ENCODE measurements at regions not wholly inside any gene's neighbourhood (a gene's known extent, or its start where the extent isn't known, plus 50 kb on each side); places are given as distances from the start of the nearest gene placed in this dataset.

DNA sequence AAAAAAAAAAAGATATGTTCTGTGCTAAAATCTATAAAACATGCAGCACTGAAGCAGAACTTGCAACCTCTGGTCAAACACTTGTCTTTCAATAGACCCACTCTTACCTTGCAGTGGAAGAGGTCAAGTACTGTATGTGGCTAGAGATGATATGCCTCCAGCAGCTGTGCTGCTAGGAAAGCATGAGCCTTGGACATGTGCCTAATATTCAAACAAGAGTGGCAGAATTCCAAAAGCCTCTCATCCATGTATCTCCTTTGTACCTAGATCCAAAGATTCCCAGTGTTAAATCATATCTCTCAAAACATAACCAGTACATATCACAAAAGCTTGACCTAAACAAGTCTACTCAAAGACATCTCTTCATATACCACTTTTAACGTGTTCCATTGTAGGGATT lies 105.0 kb upstream of the CPNE8 start:
- Histone ChIP-seq H3K79me1 (ENCODE audit: insufficient read depth, low read depth, low read length, poor library complexity, severe bottlenecking) (no peaks in the 10 kb centered on the region), H3K23ac (ENCODE audit: insufficient read length, low read depth, low read length) (no peak overlapping the region), H3K9ac (ENCODE audit: extremely low read depth, insufficient read length, low read length) (no peak overlapping the region), H2AK5ac (ENCODE audit: insufficient read length, low read length) (no peak overlapping the region), H3K18ac (ENCODE audit: insufficient read length, low read depth, low read length) (no peak overlapping the region), H3K4me1 (ENCODE audit: insufficient read depth, low read length) (no peaks in the 10 kb centered on the region), H3K4me2 (ENCODE audit: insufficient read depth, insufficient read length, low read length) (no peak overlapping the region), H2BK120ac (ENCODE audit: low read depth, low read length, poor library complexity, severe bottlenecking) (no peak overlapping the region), H2BK12ac (ENCODE audit: insufficient read length, low read depth, low read length) (no peak overlapping the region), H4K8ac (replicated peaks; ENCODE audit: insufficient read length, low read depth, low read length) (no peak overlapping the region), H3K23me2 (ENCODE audit: insufficient read length, low read depth, low read length, poor library complexity, severe bottlenecking) (no peaks in the 10 kb centered on the region), H2BK20ac (ENCODE audit: low read depth, low read length, poor library complexity, severe bottlenecking) (no peak overlapping the region), H4K20me1 (ENCODE audit: control insufficient read depth, insufficient read depth, insufficient read length) (no peaks in the 10 kb centered on the region), H2AFZ (ENCODE audit: low read length) (no peak overlapping the region), H2BK15ac (ENCODE audit: low read depth, low read length) (no peak overlapping the region), H2BK5ac (ENCODE audit: insufficient read length, low read length) (no peak overlapping the region), H3K4ac (ENCODE audit: low read depth, low read length) (no peak overlapping the region), H3K79me2 (ENCODE audit: insufficient read depth, low read length) (no peaks in the 10 kb centered on the region), H4K91ac (ENCODE audit: insufficient read length, low read depth, low read length) (no peak overlapping the region), H3K27ac (ENCODE audit: insufficient read length, low read depth, low read length) (no peak overlapping the region), H3T11ph (ENCODE audit: low read length) (no peak overlapping the region), H4K5ac (ENCODE audit: insufficient read length, low read depth, low read length) (no peak overlapping the region), H3K9me3 (ENCODE audit: control insufficient read depth, low read depth, low read length) (no peaks in the 10 kb centered on the region), H3K27me3 (ENCODE audit: insufficient read depth, low read length) (no peaks in the 10 kb centered on the region), H3K56ac (ENCODE audit: insufficient read length, low read depth, low read length) (no peak overlapping the region), H3K14ac (ENCODE audit: insufficient read depth, low read length) (no peak overlapping the region)
- WGBS (ENCODE audit: extremely low coverage, insufficient read length, low lambda C conversion rate), result no CpG with 5 or more reads among the region's 1 CpG
- Mint-ChIP-seq H3K9me3 (no peaks in the 10 kb centered on the region), H3K4me1 (no peaks in the 10 kb centered on the region; a peak in 1 of 4 replicates), H3K36me3 (ENCODE audit: insufficient read depth in 1 of 3, low read depth in 3 of 3) (no peaks in the 10 kb centered on the region), H3K27ac (no peak overlapping the region), H3K4me3 (no peak overlapping the region), H3K27me3 (ENCODE audit: low read depth) (no peaks in the 10 kb centered on the region)
- no peak for DNase-seq
- TF ChIP-seq, protein P1, sequence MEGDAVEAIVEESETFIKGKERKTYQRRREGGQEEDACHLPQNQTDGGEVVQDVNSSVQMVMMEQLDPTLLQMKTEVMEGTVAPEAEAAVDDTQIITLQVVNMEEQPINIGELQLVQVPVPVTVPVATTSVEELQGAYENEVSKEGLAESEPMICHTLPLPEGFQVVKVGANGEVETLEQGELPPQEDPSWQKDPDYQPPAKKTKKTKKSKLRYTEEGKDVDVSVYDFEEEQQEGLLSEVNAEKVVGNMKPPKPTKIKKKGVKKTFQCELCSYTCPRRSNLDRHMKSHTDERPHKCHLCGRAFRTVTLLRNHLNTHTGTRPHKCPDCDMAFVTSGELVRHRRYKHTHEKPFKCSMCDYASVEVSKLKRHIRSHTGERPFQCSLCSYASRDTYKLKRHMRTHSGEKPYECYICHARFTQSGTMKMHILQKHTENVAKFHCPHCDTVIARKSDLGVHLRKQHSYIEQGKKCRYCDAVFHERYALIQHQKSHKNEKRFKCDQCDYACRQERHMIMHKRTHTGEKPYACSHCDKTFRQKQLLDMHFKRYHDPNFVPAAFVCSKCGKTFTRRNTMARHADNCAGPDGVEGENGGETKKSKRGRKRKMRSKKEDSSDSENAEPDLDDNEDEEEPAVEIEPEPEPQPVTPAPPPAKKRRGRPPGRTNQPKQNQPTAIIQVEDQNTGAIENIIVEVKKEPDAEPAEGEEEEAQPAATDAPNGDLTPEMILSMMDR (conservative IDR thresholded peaks at IDR 0.05), result no peak

Data from H9 (cell line).